Stimulated activated CD8-positive, alpha-beta memory T cell treated with anti-CD3 and anti-CD28 coated beads, Interleukin-12 subunit alpha, Interleukin-12 subunit beta, amount 100 ng/mL, for 24 hours (primary cell): ENCODE measurements at regions not wholly inside any gene's neighbourhood (a gene's known extent, or its start where the extent isn't known, plus 50 kb on each side); places are given as distances from the start of the nearest gene placed in this dataset.
"Not testable (repeated sequence)": the region's sequence is repeated elsewhere in the genome, so short reads cannot be mapped to it uniquely, and the experiment has no call there.

Source experiments
- DNase-seq: peaks from one replicate; pipeline ENCODE4 v3.0.0-alpha.2; 2020; ENCODE audit errors: extremely low read depth

DNA sequence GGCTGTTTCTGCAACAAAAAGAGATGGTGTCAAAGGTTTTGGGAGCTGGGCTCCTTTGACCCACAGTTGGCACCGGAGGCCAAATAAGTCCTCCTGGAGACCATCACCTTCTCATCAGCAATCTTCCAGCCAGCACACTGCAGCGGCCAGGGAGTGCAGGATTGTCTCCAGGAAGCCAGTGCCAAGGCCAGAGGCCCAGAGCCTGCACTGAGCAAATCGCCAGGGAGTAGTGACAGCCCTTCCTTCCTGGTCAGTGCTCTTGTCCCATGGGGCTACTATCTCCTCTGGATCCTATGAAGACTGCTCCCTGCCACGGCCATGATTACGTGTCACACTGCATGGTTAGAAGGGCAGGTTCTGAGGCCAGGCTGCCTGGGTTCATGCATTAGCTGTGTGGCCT lies 134.3 kb upstream of the CRHR1 start:
- DNase-seq, result no peak

DNA sequence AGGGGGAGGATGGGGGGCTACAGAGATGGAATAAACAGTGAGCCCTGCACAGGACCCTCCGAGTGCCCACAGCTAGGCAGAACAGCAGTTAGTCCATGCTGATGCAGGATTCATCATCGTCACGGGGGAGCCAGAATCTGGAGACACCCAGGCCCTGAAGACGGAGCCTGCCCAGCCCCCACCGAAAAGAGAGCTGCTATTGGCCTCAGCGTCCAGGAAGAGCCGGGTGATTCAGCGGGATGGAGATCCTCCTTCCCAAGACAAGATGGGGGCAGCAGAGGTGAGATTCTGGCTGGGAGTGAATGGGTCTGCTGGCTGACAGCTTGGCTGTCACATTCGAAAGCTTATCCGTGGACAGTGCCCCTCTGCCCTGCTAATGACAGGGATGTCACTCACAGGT lies 133.6 kb upstream of the CRHR1 start:
- no peak for DNase-seq

DNA sequence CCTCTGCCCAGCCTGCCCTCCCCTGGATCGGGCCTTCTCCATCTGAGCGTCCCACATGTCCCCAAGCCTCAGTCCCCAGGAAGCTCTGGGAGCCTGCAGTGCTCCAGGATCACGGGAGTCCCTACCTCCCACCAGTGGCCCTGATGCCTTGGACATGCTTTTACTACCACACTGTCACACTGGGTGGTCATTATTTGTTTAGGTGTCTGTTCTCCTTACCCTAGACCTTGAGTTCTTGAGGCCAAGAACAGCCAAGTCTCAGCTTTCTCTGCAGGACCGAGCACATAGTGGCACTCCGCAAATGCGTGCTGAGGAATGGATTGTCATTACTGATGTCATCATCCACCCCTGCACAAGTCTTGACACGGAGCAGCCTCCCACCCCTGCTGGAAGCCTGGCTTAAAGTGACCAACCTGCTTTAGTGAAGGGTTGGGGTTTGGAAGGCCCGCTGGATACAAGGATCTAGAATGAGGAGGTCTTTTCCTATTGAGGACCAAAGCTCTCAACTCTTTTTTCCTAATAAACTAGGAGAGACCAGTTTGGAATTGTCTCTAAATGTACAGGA lies 132.9 kb upstream of the CRHR1 start:
- no peak for DNase-seq

DNA sequence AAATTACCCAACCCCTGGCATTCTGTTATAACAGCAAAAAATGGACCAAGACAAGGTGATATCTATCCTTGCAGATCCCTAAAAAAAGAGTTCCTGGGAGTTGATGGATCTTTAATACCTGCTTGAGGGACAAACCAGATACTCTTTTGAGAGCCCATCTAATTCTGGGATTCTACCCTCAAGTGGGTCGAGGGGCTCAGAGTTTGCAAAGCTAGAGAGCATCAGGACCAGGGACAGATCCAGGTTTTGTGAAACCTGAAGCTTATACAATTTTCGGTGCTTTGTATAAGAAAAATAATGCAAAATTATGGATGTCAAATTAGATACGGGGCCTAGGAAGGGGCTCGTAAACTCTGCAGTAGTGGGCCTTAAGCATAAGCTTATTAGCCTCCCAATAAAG lies 130.5 kb upstream of the CRHR1 start:
- no peak for DNase-seq

DNA sequence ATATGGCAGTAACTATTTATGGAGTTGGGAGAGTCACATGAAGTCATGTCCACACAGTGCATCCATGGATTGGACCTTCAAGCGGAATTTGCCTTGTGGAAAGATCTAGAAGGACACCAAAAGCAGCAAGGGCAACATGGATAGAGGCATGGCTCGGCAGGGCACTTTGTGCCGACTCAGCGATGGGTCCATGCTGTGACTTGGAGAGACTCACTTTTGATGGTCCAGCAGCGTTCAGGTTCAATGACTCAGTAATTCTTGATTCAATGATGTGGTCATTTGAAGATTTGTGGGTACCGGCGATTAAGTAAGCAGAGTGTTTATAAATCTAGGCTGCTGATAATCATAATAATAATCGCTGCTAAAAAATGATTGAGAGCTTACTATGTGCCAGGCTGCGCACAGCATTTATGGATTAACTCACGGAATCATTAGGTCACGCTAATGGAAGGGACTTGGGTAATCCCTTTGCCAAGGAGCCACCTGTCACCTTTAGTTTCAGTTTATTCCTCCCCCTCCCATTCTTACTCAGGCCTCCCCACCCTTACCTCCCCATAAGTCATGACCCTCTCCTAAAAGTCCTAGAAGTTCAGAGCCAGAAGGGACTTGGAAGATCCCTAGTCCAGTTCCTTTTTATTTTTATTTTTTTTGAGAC lies 127.5 kb upstream of the CRHR1 start:
- no peak for DNase-seq

DNA sequence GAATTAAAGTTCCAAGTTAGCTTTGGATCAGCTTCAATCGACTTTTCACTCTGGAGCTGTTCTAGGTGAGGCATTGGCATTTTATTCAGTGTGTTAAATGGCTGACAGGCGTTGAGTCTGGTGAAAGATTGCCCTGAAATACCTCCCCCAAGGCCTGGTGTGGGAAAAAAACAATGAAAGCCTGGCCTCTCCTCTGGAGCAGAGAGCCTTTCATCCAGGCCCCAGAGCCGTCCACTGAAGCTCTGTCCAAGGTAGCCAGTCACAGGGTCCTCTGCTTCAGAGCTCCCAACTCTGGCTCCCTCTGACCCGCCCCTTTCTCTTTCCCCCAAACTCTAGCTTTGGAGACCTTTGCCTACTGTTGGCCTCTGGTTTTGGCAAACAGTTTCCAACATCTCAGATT lies 123.6 kb upstream of the CRHR1 start:
- no peak for DNase-seq

DNA sequence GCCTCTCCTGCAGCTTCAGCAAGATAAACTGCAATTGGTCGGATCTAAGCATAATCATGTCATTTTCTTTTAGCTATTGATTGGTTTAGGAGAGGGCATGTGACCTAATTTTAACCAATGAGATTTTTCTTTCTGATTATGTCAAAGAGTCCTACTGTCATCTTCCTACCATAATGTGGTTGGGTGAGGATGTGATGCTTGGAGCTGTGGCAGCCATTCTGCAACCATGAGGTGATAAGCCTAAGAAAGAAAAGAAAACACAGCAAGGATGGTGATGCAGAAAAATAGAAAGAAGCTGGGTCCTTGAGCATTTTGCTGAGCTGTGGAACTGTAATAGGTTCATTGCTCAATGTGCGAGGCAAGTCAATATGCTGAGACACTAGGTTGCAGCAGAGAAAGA lies 121.7 kb upstream of the CRHR1 start:
- DNase-seq, result no peak

DNA sequence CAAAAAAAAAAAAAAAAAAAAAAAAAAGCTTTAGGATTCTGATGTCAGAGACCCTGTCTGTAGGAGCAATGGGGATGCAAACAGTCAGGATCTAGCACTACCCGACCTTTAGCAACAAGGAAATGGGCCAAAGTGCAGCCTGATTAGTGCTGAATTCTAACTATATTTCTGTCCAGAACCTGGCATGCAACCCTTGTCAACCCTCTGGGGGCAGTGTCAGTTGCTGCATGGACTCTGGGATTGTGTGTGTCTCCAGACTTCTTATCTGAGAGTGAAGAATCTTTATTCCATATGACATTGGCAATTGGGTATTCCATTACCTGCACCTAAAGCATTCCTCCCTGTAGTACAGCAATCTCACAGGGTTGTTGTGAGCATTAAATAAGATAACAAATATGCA lies 120.3 kb upstream of the CRHR1 start:
- DNase-seq, result no peak

DNA sequence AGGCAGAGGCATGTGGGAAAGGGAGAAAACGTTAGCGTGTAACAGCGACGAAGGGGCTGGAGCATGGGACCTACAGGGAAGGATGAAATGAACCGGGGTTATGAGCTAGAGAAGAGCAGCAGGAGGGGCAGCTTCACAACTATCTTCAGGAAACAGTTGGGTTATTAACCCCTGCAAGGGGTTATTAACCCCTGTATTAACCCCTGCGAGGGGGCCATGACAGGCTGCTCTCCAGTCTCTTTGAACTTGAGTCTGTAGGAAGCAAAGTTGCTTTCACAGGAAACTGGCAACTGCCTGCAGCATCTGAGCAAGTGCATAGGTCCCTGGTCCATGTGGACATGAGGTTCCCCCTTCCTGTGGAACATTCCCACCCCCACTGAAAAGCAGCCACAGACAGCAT lies 119.2 kb upstream of the CRHR1 start:
- no peak for DNase-seq

DNA sequence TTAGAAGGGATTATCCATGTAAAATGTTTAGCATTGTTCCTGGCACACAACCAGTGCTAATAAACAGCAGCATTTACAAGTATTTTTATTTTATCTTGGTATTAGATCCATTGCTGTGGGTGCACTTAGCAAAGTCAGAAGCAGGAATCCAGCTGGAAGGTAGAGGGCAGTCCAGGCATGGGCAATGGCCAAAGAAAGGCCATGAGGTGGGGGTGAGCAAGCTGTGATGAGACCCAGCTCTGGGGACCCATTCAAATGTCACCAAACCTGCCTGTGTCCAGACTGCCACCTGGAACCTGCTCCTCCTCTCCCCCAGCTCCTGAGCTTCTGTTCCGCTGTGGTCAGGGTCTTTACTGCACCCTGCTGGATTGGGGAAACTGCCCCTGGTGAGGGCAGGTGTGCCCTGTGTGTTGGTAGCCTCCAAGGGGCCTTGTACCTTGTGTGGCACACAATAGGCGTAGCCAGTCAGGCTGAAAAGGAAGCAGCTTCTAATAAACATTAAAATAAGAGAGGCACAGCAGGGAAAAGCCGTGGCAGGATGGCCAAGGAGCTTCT lies 118.0 kb upstream of the CRHR1 start:
- DNase-seq, result no peak

DNA sequence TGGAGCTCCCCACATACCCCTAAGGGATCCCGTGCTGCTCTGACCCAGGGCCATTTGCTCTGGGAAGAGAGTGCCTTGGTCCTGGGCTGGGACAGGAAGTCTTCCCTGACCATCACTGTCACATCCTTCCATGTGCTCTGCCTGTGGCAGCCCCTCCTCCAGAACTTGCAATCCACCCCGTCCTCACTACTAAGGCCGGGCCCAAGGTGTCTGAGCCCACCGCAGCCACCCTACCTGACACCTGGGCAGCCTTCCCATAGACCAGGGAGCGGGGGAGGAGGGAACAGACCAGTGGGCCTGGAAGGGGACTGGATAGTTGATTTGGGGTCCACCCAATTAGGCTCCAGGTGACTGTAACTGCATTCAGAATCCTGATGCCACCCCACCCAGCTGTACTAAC lies 117.5 kb upstream of the CRHR1 start:
- DNase-seq, result no peak

DNA sequence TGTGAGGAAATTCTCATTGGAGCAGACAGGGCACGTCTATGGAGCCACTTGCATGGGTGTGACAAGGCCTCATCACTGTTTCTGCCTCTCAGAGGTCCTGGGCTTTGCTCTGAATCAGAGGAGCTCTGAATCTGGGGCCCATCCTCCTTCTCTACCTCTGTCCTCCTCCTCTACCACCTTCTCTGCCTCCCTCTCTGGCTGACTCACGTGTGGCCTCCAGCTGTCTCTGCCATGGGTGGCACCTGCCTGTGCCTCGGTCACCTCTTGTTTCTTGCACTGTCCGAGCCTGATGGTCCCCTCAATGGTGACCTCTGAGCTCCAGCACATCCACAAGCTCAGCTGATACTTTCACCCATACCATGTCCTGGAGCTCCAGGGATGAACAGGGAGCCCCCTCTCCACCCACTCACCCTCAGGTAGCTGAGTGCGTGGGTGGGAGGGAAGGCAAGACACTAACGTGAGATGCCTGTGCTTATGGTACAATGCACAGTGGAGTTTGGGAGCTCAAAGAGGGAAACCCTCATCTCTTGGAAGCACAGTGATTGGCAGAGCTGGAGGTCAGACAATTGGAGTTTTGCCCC lies 116.4 kb upstream of the CRHR1 start:
- no peak for DNase-seq

DNA sequence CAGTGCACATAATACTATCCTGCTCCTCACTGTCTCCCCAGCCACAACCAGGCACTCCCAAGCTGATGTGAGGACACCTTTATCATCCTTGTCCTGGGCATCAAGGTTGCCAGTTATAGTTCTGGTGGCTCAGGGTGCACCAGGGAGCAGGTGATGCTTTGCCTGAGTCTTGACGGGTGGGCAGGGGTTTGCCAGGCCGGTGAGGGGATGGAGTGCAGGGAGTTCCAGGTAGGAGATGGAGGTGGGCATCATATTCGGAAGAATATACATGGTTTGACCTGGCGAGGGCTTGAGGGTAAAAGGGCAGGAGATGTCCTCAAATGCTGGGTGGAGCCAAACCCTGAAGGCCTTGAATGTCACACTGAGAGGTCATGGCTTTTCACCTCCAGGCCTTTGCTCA lies 115.8 kb upstream of the CRHR1 start:
- no peak for DNase-seq

DNA sequence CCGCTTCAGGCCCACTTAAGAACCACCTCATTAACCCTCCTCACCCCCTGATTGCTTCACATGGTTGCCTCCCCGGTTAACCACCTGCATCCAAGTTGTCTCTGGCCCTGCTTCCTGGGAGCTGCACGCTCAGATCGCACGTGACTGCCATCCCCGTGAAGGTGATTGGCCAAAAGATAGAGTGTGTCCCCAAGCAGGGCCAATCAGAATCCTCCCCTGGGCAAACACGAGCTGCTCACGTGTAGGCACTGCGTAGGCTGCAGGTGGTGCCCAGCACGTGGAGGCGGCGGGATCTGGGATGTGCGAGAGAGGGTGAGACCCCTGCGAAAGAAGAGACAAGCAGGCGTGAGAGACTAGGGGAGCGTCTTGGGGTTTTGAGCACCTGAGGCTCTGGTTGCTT lies 111.8 kb upstream of the CRHR1 start:
- no peak for DNase-seq

DNA sequence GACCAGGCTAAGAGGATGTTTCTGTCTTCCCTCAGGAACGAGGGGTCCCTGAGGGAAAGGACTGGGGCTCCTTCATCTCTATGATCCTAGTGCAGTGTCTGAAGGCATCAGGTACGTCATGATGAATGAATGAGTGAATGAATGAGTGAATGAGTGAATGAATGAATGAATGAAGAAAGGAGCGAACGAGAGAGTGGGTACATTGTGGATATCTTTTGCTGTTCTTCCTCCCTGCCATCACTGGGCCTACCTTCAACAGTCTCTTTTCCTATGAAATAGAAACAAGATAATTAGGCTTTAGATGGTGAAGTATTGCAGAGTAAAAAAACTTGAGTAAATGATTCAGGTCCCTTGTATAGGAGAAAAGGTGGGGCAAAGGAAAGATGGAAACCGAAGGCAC lies 111.3 kb upstream of the CRHR1 start:
- DNase-seq, result no peak

DNA sequence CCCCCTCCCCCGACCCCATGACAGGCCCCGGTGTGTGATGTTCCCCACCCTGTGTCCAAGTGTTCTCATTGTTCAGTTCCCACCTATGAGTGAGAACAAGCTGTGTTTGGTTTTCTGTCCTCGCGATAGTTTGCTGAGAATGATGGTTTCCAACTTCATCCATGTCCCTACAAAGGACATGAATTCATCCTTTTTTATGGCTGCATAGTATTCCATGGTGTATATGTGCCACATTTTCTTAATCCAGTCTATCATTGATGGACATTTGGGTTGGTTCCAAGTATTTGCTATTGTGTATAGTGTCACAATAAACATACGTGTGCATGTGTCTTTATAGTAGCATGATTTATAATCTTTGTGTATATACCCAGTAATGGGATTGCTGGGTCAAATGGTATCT lies 110.4 kb upstream of the CRHR1 start:
- DNase-seq, result not testable (repeated sequence)

DNA sequence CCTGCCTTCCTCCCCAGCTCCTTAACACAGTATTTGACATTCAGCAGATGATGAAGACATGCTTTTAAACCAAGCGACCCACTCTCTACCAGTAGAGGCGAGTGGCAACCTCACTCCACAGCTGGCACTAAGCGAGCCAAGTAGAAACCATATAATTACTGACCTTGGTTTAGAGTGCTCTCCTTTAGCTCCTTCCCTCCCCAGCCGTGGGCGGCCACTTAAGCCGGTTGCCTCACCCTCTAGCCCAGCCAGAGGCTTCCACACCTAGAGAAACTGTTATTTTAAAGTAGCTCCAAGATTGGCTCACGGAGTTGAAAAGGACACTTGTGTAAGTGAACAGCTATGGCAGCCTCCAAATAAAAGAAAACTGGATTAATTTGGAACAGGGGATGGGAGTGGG lies 109.1 kb upstream of the CRHR1 start:
- DNase-seq, result no peak

DNA sequence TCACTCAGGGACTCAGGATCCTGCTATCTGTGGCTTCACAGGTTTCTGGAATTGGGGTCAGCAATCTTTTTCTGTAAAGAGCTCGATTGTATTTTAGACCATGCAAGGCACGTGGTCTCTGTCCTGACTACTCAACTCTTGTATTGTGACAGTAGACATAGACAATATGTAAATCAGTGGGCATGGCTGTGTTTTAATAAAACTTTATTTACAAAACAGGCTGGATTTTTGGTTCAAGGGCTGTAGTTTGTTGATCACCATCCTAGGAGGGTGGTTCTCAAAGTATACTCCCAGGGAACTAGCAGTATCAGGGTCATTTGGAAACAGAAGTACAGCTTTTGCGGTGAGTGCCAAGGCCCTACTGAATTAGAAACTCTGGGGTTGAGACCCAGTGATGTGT lies 108.2 kb upstream of the CRHR1 start:
- DNase-seq, result no peak

DNA sequence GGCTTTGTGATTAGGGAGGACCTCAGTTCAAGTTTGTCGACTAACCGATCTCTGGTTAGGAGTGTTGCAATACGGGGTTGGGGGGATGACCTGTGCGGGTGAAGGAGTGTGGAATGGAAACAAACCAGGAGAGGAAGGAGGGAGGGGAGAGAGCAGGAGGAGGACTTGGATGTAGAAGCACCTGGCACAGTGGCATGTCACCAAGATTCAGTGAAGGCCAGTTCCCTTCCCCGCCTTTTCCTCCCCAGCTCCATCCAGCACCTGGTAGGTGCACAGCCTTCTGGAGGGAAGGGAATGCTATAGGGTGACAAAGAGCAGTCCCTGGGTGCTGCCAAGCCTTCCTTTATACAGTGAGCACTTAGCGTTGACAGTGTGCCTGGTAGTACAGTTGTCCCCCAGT lies 107.4 kb upstream of the CRHR1 start:
- no peak for DNase-seq

DNA sequence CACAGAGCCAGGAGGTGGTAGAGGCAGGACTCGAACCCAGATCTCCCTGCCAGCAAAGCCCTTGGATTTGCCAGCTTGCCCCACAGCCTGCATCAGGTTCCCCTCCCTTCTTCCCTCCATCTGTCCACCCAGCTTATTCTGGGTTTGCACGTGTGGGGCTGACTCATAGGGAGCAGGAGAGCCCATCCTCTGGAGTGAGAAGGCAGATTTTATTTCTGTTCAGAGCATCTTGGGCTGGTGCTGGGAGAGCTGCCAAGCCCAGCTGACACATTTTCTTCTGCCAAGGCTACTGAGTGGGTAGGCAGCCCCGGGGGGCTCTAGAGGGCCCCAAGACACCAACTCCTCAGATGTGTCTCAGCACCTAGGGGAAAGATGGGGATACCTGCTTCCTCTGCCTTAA lies 106.3 kb upstream of the CRHR1 start:
- no peak for DNase-seq

DNA sequence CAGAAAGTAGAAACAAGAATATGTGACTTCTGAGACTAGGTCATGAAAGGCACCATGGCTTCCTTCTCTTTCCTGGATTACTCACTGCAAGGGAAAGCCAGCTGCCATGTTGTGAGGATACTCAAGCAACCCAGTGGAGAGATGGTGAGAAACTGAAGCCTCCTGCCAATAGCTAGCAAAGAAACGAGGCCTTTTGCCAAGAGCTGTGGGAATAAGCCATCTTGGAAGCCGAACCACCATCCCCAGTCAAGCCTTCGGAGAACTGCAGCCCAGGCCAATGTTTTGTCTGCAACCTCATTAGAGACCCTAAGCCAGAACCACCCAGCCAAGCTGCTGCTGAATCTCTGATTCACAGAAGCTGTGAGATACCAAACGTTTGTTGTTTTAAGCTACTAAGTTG lies 104.7 kb upstream of the CRHR1 start:
- DNase-seq, result no peak

DNA sequence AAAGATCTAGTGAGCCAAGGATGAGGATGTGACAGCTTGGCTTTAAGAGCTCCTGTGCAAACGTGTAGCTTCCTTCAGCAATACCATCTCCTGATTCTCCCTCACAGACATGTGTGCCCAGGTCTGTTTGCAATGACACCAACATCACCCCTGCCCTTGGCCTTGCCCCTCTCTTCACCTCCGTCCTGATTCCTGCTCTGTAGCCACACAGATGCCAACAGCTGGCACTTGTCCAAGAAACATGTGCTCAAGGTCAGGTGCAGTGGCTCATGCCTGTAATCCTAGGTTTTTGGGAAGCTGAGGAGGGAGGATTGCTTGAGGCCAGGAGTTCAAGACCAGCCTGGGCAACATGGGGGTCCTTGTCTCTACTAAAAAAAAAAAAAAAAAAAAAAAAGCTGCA lies 103.8 kb upstream of the CRHR1 start:
- no peak for DNase-seq

DNA sequence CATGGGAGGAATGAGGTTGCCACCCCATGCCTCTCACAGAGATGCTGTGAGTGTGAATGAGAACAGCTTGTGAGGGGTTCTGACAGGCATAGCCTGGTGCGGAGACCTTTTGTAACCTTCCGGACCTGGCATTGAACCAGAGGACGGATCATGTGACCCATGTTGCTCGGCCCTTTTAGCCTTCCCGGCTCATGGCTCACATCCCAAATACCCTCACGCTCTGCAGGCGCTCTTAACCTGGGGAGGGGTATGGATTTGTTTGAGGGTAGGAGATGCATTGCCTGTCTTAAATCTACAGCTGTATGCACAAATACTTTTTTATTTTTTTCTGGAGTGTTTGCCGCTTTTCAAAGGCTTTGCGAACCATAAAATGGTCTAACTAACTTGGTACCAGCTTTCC lies 102.4 kb upstream of the CRHR1 start:
- DNase-seq, result no peak

DNA sequence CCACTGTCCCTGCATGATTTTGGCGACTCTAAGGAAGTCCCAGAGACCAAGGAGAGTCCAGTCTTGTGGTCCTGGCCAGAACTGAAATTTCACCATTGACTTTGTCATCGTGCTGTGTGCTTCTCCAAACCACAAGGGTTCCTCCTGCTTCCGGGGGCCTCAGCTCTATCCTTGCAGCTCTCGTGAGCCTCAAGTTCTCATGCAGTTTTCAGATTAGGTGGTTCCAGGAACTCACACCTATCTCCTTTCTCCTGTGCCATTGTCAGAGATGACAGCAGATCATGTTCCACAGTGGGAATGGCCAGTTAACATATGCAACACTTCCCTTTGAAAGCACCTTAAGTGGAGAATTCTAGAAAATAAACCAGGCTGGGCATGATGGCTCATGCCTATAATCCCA lies 97.9 kb upstream of the CRHR1 start:
- DNase-seq, result no peak
